Coronary artery (tissue), 2 donors: ENCODE measurements at regions not wholly inside any gene's neighbourhood (a gene's known extent, or its start where the extent isn't known, plus 50 kb on each side); places are given as distances from the start of the nearest gene placed in this dataset.
"Not testable (repeated sequence)": the region's sequence is repeated elsewhere in the genome, so short reads cannot be mapped to it uniquely, and the experiment has no call there.

ENCODE experiments used
- DNase-seq: peaks from one replicate; pipeline ENCODE4 v3.0.0-alpha.2; 2017; ENCODE audit warnings: low spot score
- H3K27ac ChIP-seq, 2 donors: fragments of 200-600 bp; sonication (generic); one replicate each; pipeline ENCODE4 v1.5.1; 2016 to 2019
- H3K4me3 ChIP-seq: fragments of 200-600 bp; sonication (generic); 2 replicates; pipeline ENCODE4 v1.5.1; 2016; ENCODE audit warnings: mild to moderate bottlenecking, moderate library complexity
- CTCF ChIP-seq: fragments of 200-600 bp; sonication (generic); IDR thresholded peaks from one replicate; pipeline ENCODE4 v1.5.1; 2019; ENCODE audit warnings: antibody characterized with exemption

- no peak for TF ChIP-seq CTCF
- H3K4me3 ChIP-seq = no peak overlapping the region
- DNase-seq = no peak
These were observed 1321.4 kb downstream of the SLITRK1 start for GRCh38 chr13:82560889-82561288.

GRCh38 chr13:82522872-82523271 lies 1359.4 kb downstream of the SLITRK1 start:
- Histone ChIP-seq H3K4me3 (no peak overlapping the region), H3K27ac (no peak overlapping the region)
- no peak for TF ChIP-seq CTCF
- no peak for DNase-seq

More at GRCh38 chr13:82560889-82561288, 1321.4 kb downstream of the SLITRK1 start:
- no peak overlapping the region for H3K27ac ChIP-seq

DNA sequence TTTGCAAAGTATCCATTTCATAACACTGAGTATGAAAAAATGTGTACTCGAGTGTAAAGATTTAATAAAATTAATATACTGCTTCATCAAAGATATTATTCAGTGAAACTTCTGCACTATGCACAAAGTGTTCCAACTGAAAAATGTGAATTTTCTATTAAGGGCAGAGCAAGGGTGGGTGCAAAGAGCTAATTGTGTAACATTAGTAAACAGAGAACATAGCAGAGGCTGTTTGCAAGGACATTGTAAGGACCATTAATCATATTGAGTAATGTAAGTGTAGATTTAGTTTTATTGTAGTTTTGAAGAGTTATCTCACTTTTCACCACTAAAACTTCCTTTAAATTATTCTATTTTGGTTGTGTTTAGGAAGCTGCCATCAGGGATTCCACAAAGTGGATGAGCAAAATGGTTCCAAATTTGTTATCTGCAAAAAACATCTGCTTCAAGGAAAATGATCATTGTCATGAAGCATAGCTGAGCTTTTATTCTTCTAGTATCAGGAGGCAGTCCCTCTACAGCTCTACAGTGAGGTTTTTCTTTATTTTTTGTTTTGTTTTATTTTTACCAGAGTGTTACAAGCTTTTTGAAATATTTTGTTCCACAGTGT lies 1375.4 kb downstream of the SLITRK1 start:
- no peak for DNase-seq
- Histone ChIP-seq H3K27ac (no peak overlapping the region), H3K4me3 (no peak overlapping the region)
- TF ChIP-seq CTCF = no peak

DNA sequence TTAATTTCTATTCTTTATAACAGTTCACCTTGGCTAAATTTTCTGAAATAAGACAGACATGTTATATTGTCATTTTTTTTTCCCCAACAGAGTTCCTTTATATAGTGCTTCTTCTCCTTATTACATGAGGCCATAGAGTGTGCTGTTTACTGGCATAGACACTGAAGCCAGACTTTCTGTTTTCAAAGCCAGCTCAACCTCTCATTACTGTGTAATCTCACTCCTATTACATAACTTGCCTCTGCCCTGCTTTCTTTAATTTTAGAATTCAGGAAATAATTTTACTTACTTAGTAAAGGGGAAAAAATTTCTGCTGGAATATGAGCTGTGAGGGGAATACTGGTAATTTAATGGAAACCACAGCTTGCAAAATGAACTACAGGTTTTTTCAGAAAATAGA lies 1380.4 kb downstream of the SLITRK1 start:
- H3K27ac ChIP-seq = no peak overlapping the region
- DNase-seq = no peak
- H3K4me3 ChIP-seq = no peak overlapping the region
- no peak for TF ChIP-seq CTCF

GRCh38 chr13:82480415-82480814 lies 1401.9 kb downstream of the SLITRK1 start:
- no peak for TF ChIP-seq CTCF
- H3K27ac ChIP-seq = no peak overlapping the region
- H3K4me3 ChIP-seq = no peak overlapping the region
- no peak for DNase-seq

GRCh38 chr13:82477436-82477835 lies 1404.8 kb downstream of the SLITRK1 start:
- Histone ChIP-seq H3K4me3 (no peak overlapping the region), H3K27ac (no peak overlapping the region)
- DNase-seq = no peak
- TF ChIP-seq CTCF = no peak

DNA sequence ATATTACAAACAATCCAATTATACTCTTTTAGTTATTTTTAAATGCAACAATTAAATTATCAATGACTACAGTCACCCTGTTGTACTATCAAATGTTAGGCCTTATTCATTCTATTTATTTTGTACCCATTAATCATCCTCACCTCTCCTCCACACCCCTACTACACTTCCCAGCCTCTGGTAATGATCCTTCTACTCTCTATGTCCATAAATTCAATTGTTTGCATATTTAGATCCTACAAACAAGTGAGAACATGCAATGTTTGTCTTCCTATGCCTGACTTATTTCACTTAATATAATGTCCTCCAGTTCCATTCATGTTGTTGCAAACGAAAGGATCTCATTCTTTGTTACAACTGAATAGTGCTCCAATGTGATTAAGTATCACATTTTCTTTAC lies 1414.6 kb downstream of the SLITRK1 start:
- no peak for TF ChIP-seq CTCF
- no peak for DNase-seq
- Histone ChIP-seq H3K27ac (no peak overlapping the region), H3K4me3 (no peak overlapping the region)

GRCh38 chr13:82459575-82459974 lies 1422.7 kb downstream of the SLITRK1 start:
- not testable (repeated sequence) for DNase-seq

More at GRCh38 chr13:82459575-82459974, 1422.7 kb downstream of the SLITRK1 start:
- H3K4me3 ChIP-seq, H3K27ac ChIP-seq: not testable (repeated sequence)
